ENCODE measurements at regions not wholly inside any gene's neighbourhood (a gene's known extent, or its start where the extent isn't known, plus 50 kb on each side); places are given as distances from the start of the nearest gene placed in this dataset.

GRCh38 chr17:71417142-71417541 lies 703.7 kb upstream of the SOX9 start:
- no peaks in the 10 kb centered on the region for H3K4me1 ChIP-seq
- H3K27ac ChIP-seq, result no peak overlapping the region
- no peaks in the 10 kb centered on the region for H3K9me3 ChIP-seq
- H3K36me3 ChIP-seq, result no peaks in the 10 kb centered on the region
- H3K27me3 ChIP-seq, result no peaks in the 10 kb centered on the region
- no peak for DNase-seq
- TF ChIP-seq CTCF (IDR thresholded peaks at IDR 0.05), result no peak
- no peak overlapping the region for H3K4me3 ChIP-seq

GRCh38 chr17:71422968-71423367 lies 697.9 kb upstream of the SOX9 start:
- no peaks in the 10 kb centered on the region for H3K9me3 ChIP-seq
- H3K27ac ChIP-seq, result no peak overlapping the region
- no peak for DNase-seq
- TF ChIP-seq POLR2A (IDR thresholded peaks at IDR 0.05) (no peak), CTCF (IDR thresholded peaks at IDR 0.05) (no peak)
- no peaks in the 10 kb centered on the region for H3K36me3 ChIP-seq
- no peak overlapping the region for H3K4me3 ChIP-seq
- H3K27me3 ChIP-seq, result no peaks in the 10 kb centered on the region
- no peaks in the 10 kb centered on the region for H3K4me1 ChIP-seq

- peaks cover 0 to 3% (median 0%) of the 10 kb centered on the region in 4 donors for H3K9me3 ChIP-seq
- DNase-seq, result no peak
- no peak overlapping the region for H3K4me3 ChIP-seq
- TF ChIP-seq CTCF (IDR thresholded peaks at IDR 0.05) (no peak), POLR2A (IDR thresholded peaks at IDR 0.05) (no peak)
- H3K27ac ChIP-seq, result no peak overlapping the region
- no peaks in the 10 kb centered on the region for H3K4me1 ChIP-seq
- no peaks in the 10 kb centered on the region for H3K36me3 ChIP-seq
- H3K27me3 ChIP-seq, result no peaks in the 10 kb centered on the region
Measured at GRCh38 chr17:71423871-71424546, 696.8 kb upstream of the SOX9 start.

GRCh38 chr17:71427801-71428200 lies 693.0 kb upstream of the SOX9 start:
- peaks cover 0 to 4% (median 0%) of the 10 kb centered on the region in 4 donors for H3K9me3 ChIP-seq
- no peaks in the 10 kb centered on the region for H3K36me3 ChIP-seq
- H3K4me3 ChIP-seq, result no peak overlapping the region
- no peak for TF ChIP-seq POLR2A (IDR thresholded peaks at IDR 0.05)
- H3K27ac ChIP-seq, result no peak overlapping the region
- no peak for DNase-seq
- H3K4me1 ChIP-seq, result no peaks in the 10 kb centered on the region
- H3K27me3 ChIP-seq, result no peaks in the 10 kb centered on the region

- no peak for DNase-seq
- no peaks in the 10 kb centered on the region for H3K4me1 ChIP-seq
- H3K9me3 ChIP-seq, result peaks cover 0 to 4% (median 0%) of the 10 kb centered on the region in 4 donors
- TF ChIP-seq CTCF (IDR thresholded peaks at IDR 0.05) (no peak), POLR2A (IDR thresholded peaks at IDR 0.05) (no peak)
- no peaks in the 10 kb centered on the region for H3K27me3 ChIP-seq
- no peak overlapping the region for H3K27ac ChIP-seq
- H3K4me3 ChIP-seq, result no peak overlapping the region
- no peaks in the 10 kb centered on the region for H3K36me3 ChIP-seq
Measured at GRCh38 chr17:71428897-71429296, 691.9 kb upstream of the SOX9 start.

- no peaks in the 10 kb centered on the region for H3K36me3 ChIP-seq
- TF ChIP-seq CTCF (IDR thresholded peaks at IDR 0.05), result no peak
- TF ChIP-seq POLR2A (IDR thresholded peaks at IDR 0.05), result no peak
- no peaks in the 10 kb centered on the region for H3K27me3 ChIP-seq
- H3K4me1 ChIP-seq, result no peaks in the 10 kb centered on the region
- H3K4me3 ChIP-seq, result no peak overlapping the region
- DNase-seq, result no peak
- H3K9me3 ChIP-seq, result peaks cover 0 to 4% (median 0%) of the 10 kb centered on the region in 4 donors
- H3K27ac ChIP-seq, result no peak overlapping the region
Measured at GRCh38 chr17:71430281-71430680, 690.5 kb upstream of the SOX9 start.

Data from Peyer's patch (tissue), 4 donors.